ENCODE measurements at regions not wholly inside any gene's neighbourhood (a gene's known extent, or its start where the extent isn't known, plus 50 kb on each side); places are given as distances from the start of the nearest gene placed in this dataset.

- no peak for TF ChIP-seq CHD7 (IDR thresholded peaks at IDR 0.05; ENCODE audit: insufficient replicate concordance, low read length)
- peak in 2 of 3 experiments; percentile 19 to 30; a peak in 2 of 4 replicates for TF ChIP-seq CTCF (IDR thresholded peaks at IDR 0.05; ENCODE audit: control extremely low read depth in 1 of 3, insufficient read depth in 1 of 3, low read depth in 1 of 3, low read length in 3 of 3)
- TF ChIP-seq CBX8 (IDR thresholded peaks at IDR 0.05; ENCODE audit: borderline replicate concordance, low read depth, low read length), result no peak
- no peak for TF ChIP-seq POLR2AphosphoS5 (IDR thresholded peaks at IDR 0.05; ENCODE audit: low read depth, low read length)
- TF ChIP-seq SP4 (IDR thresholded peaks at IDR 0.05; ENCODE audit: low read length), result no peak
- TF ChIP-seq SP2 (IDR thresholded peaks at IDR 0.05; ENCODE audit: low read length), result no peak
- no peak for TF ChIP-seq SUZ12 (IDR thresholded peaks at IDR 0.05; ENCODE audit: low read length)
- TF ChIP-seq CBX5 (IDR thresholded peaks at IDR 0.05; ENCODE audit: low read depth, low read length), result no peak
- TF ChIP-seq SRF (IDR thresholded peaks at IDR 0.05; ENCODE audit: low read depth, low read length), result no peak
- peak; percentile 37 to 51 for TF ChIP-seq RAD21 (IDR thresholded peaks at IDR 0.05 in 1 of 2, conservative IDR thresholded peaks at IDR 0.05 in 1 of 2; ENCODE audit: low read depth in 2 of 2, low read length in 2 of 2)
Measured at GRCh38 chr15:87518957-87519356, 737.6 kb downstream of the NTRK3 start (continued).
